Left ventricle myocardium inferior (tissue), 1 donor: ENCODE measurements at regions not wholly inside any gene's neighbourhood (a gene's known extent, or its start where the extent isn't known, plus 50 kb on each side); places are given as distances from the start of the nearest gene placed in this dataset.

Source experiments
- DNase-seq: peaks from one replicate; pipeline ENCODE4 v3.0.0-alpha.2; 2020
- H3K27ac ChIP-seq: fragments of 200-600 bp; replicated peaks from 2 replicates; pipeline ENCODE4 v1.8.0; 2021
- H3K27me3 ChIP-seq: fragments of 200-600 bp; 2 replicates; pipeline ENCODE4 v1.8.0; 2021; ENCODE audit warnings: low read depth
- H3K36me3 ChIP-seq: fragments of 200-600 bp; 2 replicates; pipeline ENCODE4 v1.8.0; 2021
- H3K4me1 ChIP-seq: fragments of 200-600 bp; 2 replicates; pipeline ENCODE4 v1.8.0; 2021
- H3K4me3 ChIP-seq: fragments of 200-600 bp; 2 replicates; pipeline ENCODE4 v1.8.0; 2021; ENCODE audit warnings: mild to moderate bottlenecking, moderate library complexity
- H3K9me3 ChIP-seq: fragments of 200-600 bp; replicated peaks from 2 replicates; pipeline ENCODE4 v1.8.0; 2021
- CTCF ChIP-seq: fragments of 200-600 bp; IDR thresholded peaks from 2 replicates; pipeline ENCODE4 v1.8.0; 2021; ENCODE audit warnings: antibody characterized with exemption, mild to moderate bottlenecking, borderline replicate concordance
- intact Hi-C: fragments of 100-400 bp; cut with micrococcal nuclease; formaldehyde crosslinking; loops from one replicate; pipeline ENCODE4 v1.11.0; 2022
- donor health status: DM: no; HTN: yes; CAD: no; lungs with severe emphysema.

GRCh38 chr7:115672024-115672423 lies 358.5 kb downstream of the TFEC start:
- no peaks in the 10 kb centered on the region for H3K27me3 ChIP-seq
- TF ChIP-seq CTCF: no peak
- H3K4me1 ChIP-seq: no peaks in the 10 kb centered on the region
- intact Hi-C loops: no loop called here
- H3K9me3 ChIP-seq: no peaks in the 10 kb centered on the region
- H3K36me3 ChIP-seq: no peaks in the 10 kb centered on the region
- no peak for DNase-seq
- H3K27ac ChIP-seq: no peak overlapping the region
- H3K4me3 ChIP-seq: no peak overlapping the region

- TF ChIP-seq CTCF: no peak
- peaks cover 4% of the 10 kb centered on the region for H3K27me3 ChIP-seq
- DNase-seq: no peak
- no peaks in the 10 kb centered on the region for H3K4me1 ChIP-seq
- H3K4me3 ChIP-seq: no peak overlapping the region
- no peaks in the 10 kb centered on the region for H3K36me3 ChIP-seq
- no peaks in the 10 kb centered on the region for H3K9me3 ChIP-seq
- intact Hi-C loops: no loop called here
- no peak overlapping the region for H3K27ac ChIP-seq
Observed at GRCh38 chr7:115662676-115663075, 367.9 kb downstream of the TFEC start.

- Histone ChIP-seq H3K27ac (no peak overlapping the region), H3K4me3 (no peak overlapping the region), H3K27me3 (peaks cover 4% of the 10 kb centered on the region), H3K36me3 (no peaks in the 10 kb centered on the region), H3K4me1 (no peaks in the 10 kb centered on the region), H3K9me3 (no peaks in the 10 kb centered on the region)
- TF ChIP-seq CTCF: no peak
- no peak for DNase-seq
- intact Hi-C loops: no loop called here
Observed at GRCh38 chr7:115662120-115662519, 368.4 kb downstream of the TFEC start.

- no peak for TF ChIP-seq CTCF
- Histone ChIP-seq H3K4me3 (no peak overlapping the region), H3K27ac (no peak overlapping the region), H3K4me1 (no peaks in the 10 kb centered on the region), H3K36me3 (no peaks in the 10 kb centered on the region), H3K27me3 (no peaks in the 10 kb centered on the region), H3K9me3 (no peaks in the 10 kb centered on the region)
- intact Hi-C loops: no loop called here
- no peak for DNase-seq
Observed at GRCh38 chr7:115658223-115658622, 372.3 kb downstream of the TFEC start.

GRCh38 chr7:115654384-115655214 lies 376.0 kb downstream of the TFEC start:
- intact Hi-C loops: no loop called here
- Histone ChIP-seq H3K4me3 (no peak overlapping the region), H3K36me3 (no peaks in the 10 kb centered on the region), H3K27ac (no peak overlapping the region), H3K9me3 (no peaks in the 10 kb centered on the region), H3K27me3 (no peaks in the 10 kb centered on the region), H3K4me1 (no peaks in the 10 kb centered on the region)
- no peak for TF ChIP-seq CTCF
- DNase-seq: no peak
